HCT116 (cell line): ENCODE measurements at regions not wholly inside any gene's neighbourhood (a gene's known extent, or its start where the extent isn't known, plus 50 kb on each side); places are given as distances from the start of the nearest gene placed in this dataset.

Source experiments
- ATAC-seq: fragments of 200-7000 bp; cut with Tn5 transposase; 2 replicates; pipeline ENCODE4 v1.9.1; 2020; ENCODE audit warnings: mild to moderate bottlenecking, moderate library complexity
- BruUV-seq: library from RNA; stranded (reverse); fragments of 400-500 nt; replicated peaks from 2 replicates; lab custom pipeline; 2021; lab: Mats Ljungman, UMichigan
- CTCF ChIA-PET: fragments of 300-600 bp; sonication (Branson Sonifier 250); formaldehyde crosslinking; loops from one replicate; lab custom pipeline; 2021; ENCODE audit warnings: antibody characterized with exemption; lab: Charles Lee
- POLR2A ChIA-PET: fragments of 300-600, 350-600 bp; sonication (Branson Sonifier 250); formaldehyde crosslinking; loops from one replicate; lab custom pipeline; 2021; ENCODE audit warnings: antibody characterized with exemption; lab: Charles Lee
- RAD21 ChIA-PET, 2 experiments: fragments of 300-600 bp; sonication (Branson Sonifier 250); formaldehyde crosslinking; loops; one replicate each; lab custom pipeline; 2023; ENCODE audit warnings: low total read pairs in 2 of 2; ENCODE audit not compliant: uncharacterized antibody in 2 of 2, unreplicated experiment in 2 of 2, low non-redundant PET in 1 of 2; lab: Charles Lee
- DNase-seq: peaks from one replicate; pipeline ENCODE4 v3.0.0-alpha.2; 2010; ENCODE audit warnings: low read depth, low spot score
- H2AFZ ChIP-seq: fragments of 200-600 bp; shearing (Covaris generic), sonication (generic); 2 replicates; pipeline ENCODE4 v1.6.1; 2017; ENCODE audit warnings: low read depth, mixed run types, mixed read lengths, antibody characterized with exemption, low read length; ENCODE audit not compliant: poor library complexity, severe bottlenecking
- H3K27ac ChIP-seq: 2 replicates; pipeline ENCODE4 v1.5.1; 2012; ENCODE audit warnings: low read depth, low read length
- H3K27me3 ChIP-seq: fragments of 200-600 bp; sonication (generic); 2 replicates; pipeline ENCODE4 v1.6.1; 2016; ENCODE audit warnings: mixed run types, low read length, mixed read lengths; ENCODE audit not compliant: insufficient read depth
- H3K36me3 ChIP-seq, 2 experiments: fragments of 200-500 bp in 1 of 2; fragments of 200-600 bp in 1 of 2; sonication (Bioruptor generic) in 1 of 2; sonication (generic) in 1 of 2; 2 replicates each; pipeline versions ENCODE4 v1.5.1 to v1.6.1; 2014 to 2016; ENCODE audit warnings: low read length in 2 of 2, inconsistent platforms in 1 of 2, mixed read lengths in 1 of 2, mixed run types in 1 of 2; ENCODE audit not compliant: insufficient read depth in 2 of 2, control insufficient read depth in 1 of 2
- H3K4me1 ChIP-seq, 2 experiments: fragments of 200-600 bp in 1 of 2; sonication (generic) in 1 of 2; 2 replicates each; pipeline versions ENCODE4 v1.5.1 to v1.6.1; 2012 to 2017; ENCODE audit warnings: low read length in 2 of 2, inconsistent platforms in 1 of 2, mild to moderate bottlenecking in 1 of 2, mixed read lengths in 1 of 2, mixed run types in 1 of 2, moderate library complexity in 1 of 2; ENCODE audit not compliant: insufficient read depth in 2 of 2, control insufficient read depth in 1 of 2
- H3K4me2 ChIP-seq: fragments of 200-600 bp; sonication (generic); 2 replicates; pipeline ENCODE4 v1.6.1; 2017; ENCODE audit warnings: mixed run types, low read length, mixed read lengths
- H3K4me3 ChIP-seq, 2 experiments: fragments of 200-600 bp in 1 of 2; sonication (generic) in 1 of 2; replicated peaks in 1 of 2; 2 replicates each; pipeline ENCODE4 v1.5.1; 2011 to 2016; ENCODE audit warnings: low read length in 2 of 2, control low read depth in 1 of 2, low read depth in 1 of 2, mild to moderate bottlenecking in 1 of 2, mixed read lengths in 1 of 2, mixed run types in 1 of 2
- H3K79me2 ChIP-seq: fragments of 200-600 bp; sonication (generic); 2 replicates; pipeline ENCODE4 v1.6.1; 2017; ENCODE audit warnings: mild to moderate bottlenecking, mixed run types, low read length, moderate library complexity, mixed read lengths; ENCODE audit not compliant: insufficient read depth
- H3K9ac ChIP-seq: fragments of 200-600 bp; sonication (generic); 2 replicates; pipeline ENCODE4 v1.6.1; 2016; ENCODE audit warnings: low read length, mixed read lengths
- H3K9me2 ChIP-seq: fragments of 200-600 bp; sonication (generic), shearing (Covaris generic); 2 replicates; pipeline ENCODE4 v1.6.1; 2017; ENCODE audit warnings: mixed run types, mild to moderate bottlenecking, moderate library complexity; ENCODE audit not compliant: insufficient read depth
- H3K9me3 ChIP-seq, 2 experiments: fragments of 200-500 bp in 1 of 2; fragments of 200-600 bp in 1 of 2; sonication (Bioruptor generic) in 1 of 2; sonication (generic) in 1 of 2; 2 replicates each; pipeline ENCODE4 v1.6.1; 2014 to 2017; ENCODE audit warnings: low read length in 2 of 2, mixed read lengths in 2 of 2, inconsistent platforms in 1 of 2, low read depth in 1 of 2, mild to moderate bottlenecking in 1 of 2, mixed run types in 1 of 2, moderate library complexity in 1 of 2; ENCODE audit not compliant: control insufficient read depth in 1 of 2, insufficient read depth in 1 of 2
- H4K20me1 ChIP-seq: fragments of 200-600 bp; sonication (generic), shearing (Covaris generic); 2 replicates; pipeline ENCODE4 v1.6.1; 2017; ENCODE audit warnings: mixed run types, mild to moderate bottlenecking, moderate library complexity; ENCODE audit not compliant: insufficient read depth
- EGR1 ChIP-seq: IDR thresholded peaks from 2 replicates; pipeline ENCODE4 v1.6.1; 2012; ENCODE audit warnings: low read depth
- ELF1 ChIP-seq: IDR thresholded peaks from 2 replicates; pipeline ENCODE4 v1.6.1; 2012; ENCODE audit warnings: low read depth, borderline replicate concordance
- EZH2 ChIP-seq: fragments of 200-600 bp; sonication (generic); IDR thresholded peaks from 2 replicates; pipeline ENCODE4 v1.6.1; 2017; ENCODE audit warnings: antibody characterized with exemption, mixed run types
- EZH2phosphoT487 ChIP-seq: fragments of 200-600 bp; IDR thresholded peaks from 2 replicates; pipeline ENCODE4 v1.6.1; 2018; ENCODE audit warnings: antibody characterized with exemption, borderline replicate concordance
- POLR2A ChIP-seq: IDR thresholded peaks from 2 replicates; pipeline ENCODE4 v1.7.0; 2011; ENCODE audit warnings: borderline replicate concordance; ENCODE audit not compliant: insufficient read depth, insufficient read length; ENCODE audit errors: extremely low read depth
- POLR2AphosphoS5 ChIP-seq: IDR thresholded peaks from 2 replicates; pipeline ENCODE4 v1.6.1; 2011; ENCODE audit warnings: mild to moderate bottlenecking, low read depth, low read length, moderate library complexity
- SIN3A ChIP-seq: IDR thresholded peaks from 2 replicates; pipeline ENCODE4 v1.6.1; 2012; ENCODE audit warnings: low read depth
- SP1 ChIP-seq: IDR thresholded peaks from 2 replicates; pipeline ENCODE4 v1.6.1; 2012; ENCODE audit warnings: low read depth
- SRF ChIP-seq: IDR thresholded peaks from 2 replicates; pipeline ENCODE4 v1.6.1; 2012; ENCODE audit warnings: low read depth
- TCF7L2 ChIP-seq: IDR thresholded peaks from 2 replicates; pipeline ENCODE4 v1.7.0; 2011; ENCODE audit warnings: borderline replicate concordance, inconsistent platforms; ENCODE audit not compliant: insufficient read depth, insufficient read length; ENCODE audit errors: extremely low read depth
- ZNF274 ChIP-seq: fragments of 200-500 bp; sonication (Bioruptor generic); IDR thresholded peaks from 2 replicates; pipeline ENCODE4 v1.6.1; 2014; ENCODE audit warnings: mild to moderate bottlenecking, low read depth, low read length, inconsistent platforms
- intact Hi-C: fragments of 100-400 bp; cut with micrococcal nuclease; formaldehyde crosslinking; loops from 2 replicates; pipeline ENCODE4 v1.10.0; 2022
- TF ChIP-seq, protein P1 (sequence below): IDR thresholded peaks from 2 replicates; pipeline ENCODE4 v1.6.1; 2012; ENCODE audit warnings: low read depth
- TF ChIP-seq, protein P2 (sequence below): IDR thresholded peaks from 2 replicates; pipeline ENCODE4 v1.6.1; 2012
- TF ChIP-seq, protein P3 (sequence below): IDR thresholded peaks from 2 replicates; pipeline ENCODE4 v1.6.1; 2011; ENCODE audit warnings: mild to moderate bottlenecking, low read length, moderate library complexity; ENCODE audit not compliant: insufficient replicate concordance; ENCODE audit errors: extremely low read depth
- TF ChIP-seq, protein P4 (sequence below): IDR thresholded peaks from 2 replicates; pipeline ENCODE4 v1.6.1; 2012

DNA sequence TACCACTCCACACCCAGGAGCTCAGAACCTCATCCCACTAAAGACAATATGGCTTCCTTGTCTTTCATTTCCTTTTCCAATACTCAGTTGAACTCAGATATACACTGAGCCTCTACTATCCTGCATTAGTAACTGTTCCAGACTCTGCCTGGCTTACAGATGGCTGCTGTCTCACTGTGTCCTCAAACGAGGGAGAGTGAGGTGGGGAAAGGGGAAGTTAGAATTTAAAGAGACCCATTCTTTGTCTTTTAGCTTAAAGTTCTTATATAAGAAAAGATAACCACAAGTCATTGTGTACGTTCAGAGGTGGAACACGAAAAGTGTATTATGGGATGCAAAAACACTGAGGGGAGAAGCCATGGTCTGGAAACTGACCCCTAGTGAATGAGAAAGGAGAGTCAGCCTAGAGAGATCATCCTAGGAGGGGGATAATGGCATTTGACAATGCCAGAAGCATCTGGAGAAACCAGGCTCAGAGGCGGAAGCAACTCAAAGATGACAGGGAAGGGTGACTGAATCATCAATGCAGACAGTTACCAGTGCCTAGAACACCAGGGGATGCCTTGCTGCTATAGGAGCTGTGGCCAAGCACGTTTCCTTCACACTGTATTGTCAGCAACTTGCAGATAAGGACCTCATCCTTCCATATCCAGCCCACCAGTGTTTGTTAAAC lies 170.7 kb downstream of the CYRIA start:
- Histone ChIP-seq H3K4me3 (no peak overlapping the region), H3K27me3 (no peaks in the 10 kb centered on the region), H3K4me2 (no peak overlapping the region), H3K36me3 (no peaks in the 10 kb centered on the region), H3K79me2 (no peaks in the 10 kb centered on the region), H3K4me1 (no peaks in the 10 kb centered on the region), H3K9ac (no peak overlapping the region), H4K20me1 (no peaks in the 10 kb centered on the region), H3K9me3 (no peaks in the 10 kb centered on the region), H2AFZ (no peak overlapping the region), H3K27ac (no peak overlapping the region), H3K9me2 (no peaks in the 10 kb centered on the region)
- intact Hi-C loops = no loop called here
- DNase-seq (no peak), ATAC-seq (no peak)
- RAD21 ChIA-PET = no interaction called here
- TF ChIP-seq ELF1 = no peak
- TF ChIP-seq SP1 = no peak
- no peak for TF ChIP-seq POLR2AphosphoS5
- TF ChIP-seq SRF = no peak
- TF ChIP-seq, protein P1, sequence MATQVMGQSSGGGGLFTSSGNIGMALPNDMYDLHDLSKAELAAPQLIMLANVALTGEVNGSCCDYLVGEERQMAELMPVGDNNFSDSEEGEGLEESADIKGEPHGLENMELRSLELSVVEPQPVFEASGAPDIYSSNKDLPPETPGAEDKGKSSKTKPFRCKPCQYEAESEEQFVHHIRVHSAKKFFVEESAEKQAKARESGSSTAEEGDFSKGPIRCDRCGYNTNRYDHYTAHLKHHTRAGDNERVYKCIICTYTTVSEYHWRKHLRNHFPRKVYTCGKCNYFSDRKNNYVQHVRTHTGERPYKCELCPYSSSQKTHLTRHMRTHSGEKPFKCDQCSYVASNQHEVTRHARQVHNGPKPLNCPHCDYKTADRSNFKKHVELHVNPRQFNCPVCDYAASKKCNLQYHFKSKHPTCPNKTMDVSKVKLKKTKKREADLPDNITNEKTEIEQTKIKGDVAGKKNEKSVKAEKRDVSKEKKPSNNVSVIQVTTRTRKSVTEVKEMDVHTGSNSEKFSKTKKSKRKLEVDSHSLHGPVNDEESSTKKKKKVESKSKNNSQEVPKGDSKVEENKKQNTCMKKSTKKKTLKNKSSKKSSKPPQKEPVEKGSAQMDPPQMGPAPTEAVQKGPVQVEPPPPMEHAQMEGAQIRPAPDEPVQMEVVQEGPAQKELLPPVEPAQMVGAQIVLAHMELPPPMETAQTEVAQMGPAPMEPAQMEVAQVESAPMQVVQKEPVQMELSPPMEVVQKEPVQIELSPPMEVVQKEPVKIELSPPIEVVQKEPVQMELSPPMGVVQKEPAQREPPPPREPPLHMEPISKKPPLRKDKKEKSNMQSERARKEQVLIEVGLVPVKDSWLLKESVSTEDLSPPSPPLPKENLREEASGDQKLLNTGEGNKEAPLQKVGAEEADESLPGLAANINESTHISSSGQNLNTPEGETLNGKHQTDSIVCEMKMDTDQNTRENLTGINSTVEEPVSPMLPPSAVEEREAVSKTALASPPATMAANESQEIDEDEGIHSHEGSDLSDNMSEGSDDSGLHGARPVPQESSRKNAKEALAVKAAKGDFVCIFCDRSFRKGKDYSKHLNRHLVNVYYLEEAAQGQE = no peak
- no peak for TF ChIP-seq TCF7L2
- no peak for TF ChIP-seq POLR2A
- TF ChIP-seq, protein P2, sequence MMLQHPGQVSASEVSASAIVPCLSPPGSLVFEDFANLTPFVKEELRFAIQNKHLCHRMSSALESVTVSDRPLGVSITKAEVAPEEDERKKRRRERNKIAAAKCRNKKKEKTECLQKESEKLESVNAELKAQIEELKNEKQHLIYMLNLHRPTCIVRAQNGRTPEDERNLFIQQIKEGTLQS = no peak
- TF ChIP-seq EZH2phosphoT487 = no peak
- TF ChIP-seq EZH2 = no peak
- TF ChIP-seq, protein P3, sequence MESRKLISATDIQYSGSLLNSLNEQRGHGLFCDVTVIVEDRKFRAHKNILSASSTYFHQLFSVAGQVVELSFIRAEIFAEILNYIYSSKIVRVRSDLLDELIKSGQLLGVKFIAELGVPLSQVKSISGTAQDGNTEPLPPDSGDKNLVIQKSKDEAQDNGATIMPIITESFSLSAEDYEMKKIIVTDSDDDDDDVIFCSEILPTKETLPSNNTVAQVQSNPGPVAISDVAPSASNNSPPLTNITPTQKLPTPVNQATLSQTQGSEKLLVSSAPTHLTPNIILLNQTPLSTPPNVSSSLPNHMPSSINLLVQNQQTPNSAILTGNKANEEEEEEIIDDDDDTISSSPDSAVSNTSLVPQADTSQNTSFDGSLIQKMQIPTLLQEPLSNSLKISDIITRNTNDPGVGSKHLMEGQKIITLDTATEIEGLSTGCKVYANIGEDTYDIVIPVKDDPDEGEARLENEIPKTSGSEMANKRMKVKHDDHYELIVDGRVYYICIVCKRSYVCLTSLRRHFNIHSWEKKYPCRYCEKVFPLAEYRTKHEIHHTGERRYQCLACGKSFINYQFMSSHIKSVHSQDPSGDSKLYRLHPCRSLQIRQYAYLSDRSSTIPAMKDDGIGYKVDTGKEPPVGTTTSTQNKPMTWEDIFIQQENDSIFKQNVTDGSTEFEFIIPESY = no peak
- TF ChIP-seq EGR1 = no peak
- TF ChIP-seq SIN3A = no peak
- no peak for TF ChIP-seq ZNF274
- TF ChIP-seq, protein P4, sequence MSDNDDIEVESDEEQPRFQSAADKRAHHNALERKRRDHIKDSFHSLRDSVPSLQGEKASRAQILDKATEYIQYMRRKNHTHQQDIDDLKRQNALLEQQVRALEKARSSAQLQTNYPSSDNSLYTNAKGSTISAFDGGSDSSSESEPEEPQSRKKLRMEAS = no peak
- no TSS peak for BruUV-seq
- POLR2A ChIA-PET = no interaction called here
- CTCF ChIA-PET = no interaction called here
